T47D (cell line): ENCODE measurements at regions not wholly inside any gene's neighbourhood (a gene's known extent, or its start where the extent isn't known, plus 50 kb on each side); places are given as distances from the start of the nearest gene placed in this dataset.

Experiments
- DNase-seq, 2 experiments: peaks; one replicate each; pipeline versions ENCODE4 v3.0.0 to v3.0.0-alpha.2; 2011 to 2012; ENCODE audit warnings: low read depth in 1 of 2, low spot score in 1 of 2
- JUND ChIP-seq: IDR thresholded peaks from 2 replicates; pipeline ENCODE4 v1.6.1; 2012; ENCODE audit warnings: low read depth
- in situ Hi-C: cut with HindIII; loops from 2 replicates; pipeline ENCODE4 v1.10.0; 2016; ENCODE audit warnings: low sequenced_read_pairs, low pct_unique_long_range_greater_than_20kb

DNA sequence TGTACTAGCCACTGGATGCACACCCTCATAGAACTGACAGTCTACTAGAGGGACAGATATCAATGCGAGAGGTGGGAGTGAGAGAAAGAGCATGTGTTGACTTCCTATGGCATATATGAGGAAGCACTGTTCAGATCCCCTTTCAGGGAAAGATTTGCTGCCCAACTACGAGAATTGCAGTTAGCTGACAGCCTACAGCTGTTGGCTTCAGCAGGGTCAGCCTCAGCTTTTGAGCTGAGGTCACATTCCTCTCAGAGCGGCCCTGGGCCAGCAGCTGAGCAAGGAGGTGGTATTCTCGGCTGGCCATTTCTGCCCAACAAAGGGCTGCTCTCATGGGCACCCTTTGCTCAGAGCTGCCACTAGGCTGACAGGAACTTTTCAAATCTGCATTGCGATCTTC lies 580.2 kb downstream of the MID1IP1 start:
- no peak for DNase-seq
- in situ Hi-C loops = no loop called here
- TF ChIP-seq JUND = no peak

DNA sequence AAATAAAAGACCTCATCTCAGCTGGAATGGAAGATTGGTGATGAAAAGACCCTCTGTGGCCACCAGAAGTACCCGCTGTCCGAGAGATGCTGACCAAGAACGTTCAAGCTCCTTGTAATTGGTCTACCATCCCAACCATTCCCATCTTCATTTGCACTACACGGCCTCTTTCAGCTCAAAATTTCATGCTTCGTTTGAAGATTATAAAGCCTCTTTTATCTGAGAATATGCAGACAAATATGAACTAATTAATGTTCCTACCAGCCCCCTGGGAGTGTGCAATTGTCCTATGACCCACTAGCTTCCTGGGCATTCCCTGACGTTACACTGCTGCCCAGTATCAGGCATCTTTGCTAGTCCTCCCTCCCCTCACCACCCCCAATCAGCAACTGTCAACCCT lies 583.7 kb downstream of the MID1IP1 start:
- DNase-seq = no peak
- in situ Hi-C loops = no loop called here
- no peak for TF ChIP-seq JUND

DNA sequence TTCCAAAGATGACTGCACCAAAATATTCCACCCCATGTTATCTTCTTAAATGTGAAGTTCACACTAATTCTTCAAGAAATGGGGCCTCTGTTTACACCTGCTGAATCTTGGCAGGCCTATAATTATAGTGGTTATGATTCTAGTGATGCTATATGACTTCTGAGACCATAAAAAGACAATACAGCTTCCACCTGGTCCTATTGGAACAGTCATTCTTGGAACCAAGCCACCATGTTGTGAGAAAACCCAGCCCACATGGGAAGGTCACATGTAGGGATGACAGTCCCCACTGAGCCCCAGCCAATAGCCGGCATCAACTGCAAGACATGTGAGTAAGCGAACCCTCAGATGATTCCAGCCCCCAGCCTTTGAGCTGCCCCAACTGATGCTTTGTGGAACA lies 587.5 kb downstream of the MID1IP1 start:
- in situ Hi-C loops = no loop called here
- no peak for TF ChIP-seq JUND
- DNase-seq = no peak

DNA sequence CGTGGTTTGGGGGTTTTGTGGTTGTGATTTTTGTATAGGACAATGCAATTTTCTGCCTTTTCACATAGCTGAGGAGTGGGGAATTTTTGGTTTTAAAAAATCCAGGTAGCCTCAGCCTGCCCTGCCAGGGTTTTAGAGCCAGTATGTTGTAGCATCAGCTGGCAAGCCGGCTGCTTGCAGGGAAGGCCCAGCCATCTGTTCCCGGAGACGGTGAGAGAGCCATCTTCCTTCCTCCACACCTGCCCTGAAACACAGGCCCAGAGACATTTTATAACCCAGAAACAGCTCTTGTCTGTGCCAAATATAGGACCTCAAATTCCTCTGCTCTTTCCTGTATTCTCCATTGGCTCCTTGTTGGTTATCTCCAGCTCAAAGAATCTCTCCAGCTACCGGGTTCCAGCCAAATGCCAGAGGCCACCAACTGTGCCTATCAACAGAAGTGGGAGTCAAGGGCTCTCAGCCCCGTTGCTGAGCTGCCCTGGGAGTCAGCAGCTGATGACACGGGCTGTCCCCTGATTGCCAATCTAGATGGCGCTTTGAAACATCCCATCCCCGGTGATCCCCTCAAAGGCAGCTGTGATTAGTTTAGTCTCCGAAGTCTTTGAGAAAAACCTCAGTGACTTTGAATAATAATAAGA lies 595.2 kb downstream of the MID1IP1 start:
- no peak for DNase-seq
- in situ Hi-C loops = no loop called here

DNA sequence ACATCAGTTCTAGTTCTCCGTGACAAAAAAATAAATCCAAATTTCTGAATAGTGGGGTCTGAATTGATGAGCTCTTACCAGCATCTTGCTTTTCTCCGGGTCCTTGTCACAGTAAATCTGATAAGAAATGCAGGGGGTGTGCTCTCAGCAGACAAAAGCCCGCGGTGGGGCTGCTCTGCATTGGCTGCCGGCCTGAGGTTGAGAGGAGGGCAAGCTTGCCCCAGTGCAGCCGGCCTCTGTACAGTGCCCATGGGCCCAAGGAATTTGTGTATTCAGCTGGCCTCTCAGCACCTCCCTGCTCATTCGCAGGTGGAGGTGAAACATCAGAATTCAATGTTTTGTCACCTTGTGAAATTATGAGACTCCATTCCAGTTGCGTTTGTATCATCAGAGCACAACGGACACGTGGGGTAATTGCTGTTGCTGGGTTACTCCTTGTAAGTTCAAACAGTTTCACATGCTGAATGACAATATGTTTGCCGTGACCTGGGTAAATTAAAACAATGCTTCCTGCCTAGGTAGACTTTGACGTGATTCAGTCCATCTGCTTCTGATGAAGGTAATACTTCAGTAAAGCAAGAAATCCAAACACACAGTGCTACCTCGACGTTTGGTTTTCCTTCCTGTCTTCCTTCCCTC lies 596.4 kb downstream of the MID1IP1 start:
- in situ Hi-C loops = no loop called here
- DNase-seq = no peak
- TF ChIP-seq JUND = no peak

More for the DNA sequence above, 595.2 kb downstream of the MID1IP1 start:
- TF ChIP-seq JUND = no peak

DNA sequence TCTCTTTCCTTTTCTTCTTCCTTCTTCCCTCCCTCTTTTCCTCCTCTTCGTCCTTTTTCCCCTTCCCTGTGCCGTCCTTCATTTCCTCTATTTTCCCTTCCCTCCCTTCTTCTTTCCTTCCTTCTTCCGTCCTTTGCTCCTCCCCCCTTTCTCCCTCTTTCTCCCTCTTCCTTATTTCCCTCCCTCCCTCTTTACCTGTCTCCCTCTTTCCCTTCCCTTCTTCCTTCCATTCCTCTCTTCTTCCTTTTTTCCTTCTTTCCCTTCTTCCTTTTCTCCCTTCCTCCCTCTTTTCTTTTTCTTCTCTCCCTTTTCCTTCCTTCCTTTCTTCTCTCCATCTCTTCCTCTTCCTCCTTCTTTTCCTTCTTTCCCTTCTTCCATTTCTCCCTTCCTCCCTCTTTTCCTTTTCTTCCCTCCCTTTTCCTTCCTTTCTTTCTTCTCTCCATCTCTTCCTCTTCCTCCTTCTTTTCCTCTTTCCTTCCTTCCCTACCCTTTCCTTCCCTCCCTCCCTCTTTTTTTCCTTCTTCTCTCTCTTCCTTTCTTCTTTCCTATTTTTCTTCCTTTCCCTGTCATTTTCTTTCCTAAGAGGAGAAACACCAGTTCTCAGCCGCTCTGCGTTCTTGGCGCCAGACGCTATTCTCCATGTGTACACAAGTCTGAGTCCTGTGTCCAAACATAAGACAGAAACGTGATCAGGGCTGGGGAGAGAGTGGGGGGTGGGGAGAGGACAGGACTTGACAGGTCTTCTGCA lies 597.1 kb downstream of the MID1IP1 start:
- no peak for TF ChIP-seq JUND
- in situ Hi-C loops = no loop called here
- DNase-seq = peak in 1 of 2 experiments; percentile 54

DNA sequence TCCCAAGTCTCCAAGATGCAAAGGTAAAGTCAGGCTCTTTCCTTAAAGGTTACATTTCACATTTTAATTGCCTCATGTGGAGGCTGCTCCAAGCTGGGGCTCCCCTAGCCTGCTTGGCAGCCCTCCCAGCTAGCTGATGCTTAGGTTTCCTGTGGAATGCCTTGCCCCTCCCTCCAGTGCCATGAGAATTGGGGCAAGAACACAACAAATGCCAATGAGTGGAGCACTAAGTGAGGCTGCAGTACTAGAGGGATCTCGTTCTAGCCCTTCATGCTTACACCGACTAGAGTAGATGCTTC lies 597.7 kb downstream of the MID1IP1 start:
- no peak for TF ChIP-seq JUND
- DNase-seq = no peak

DNA sequence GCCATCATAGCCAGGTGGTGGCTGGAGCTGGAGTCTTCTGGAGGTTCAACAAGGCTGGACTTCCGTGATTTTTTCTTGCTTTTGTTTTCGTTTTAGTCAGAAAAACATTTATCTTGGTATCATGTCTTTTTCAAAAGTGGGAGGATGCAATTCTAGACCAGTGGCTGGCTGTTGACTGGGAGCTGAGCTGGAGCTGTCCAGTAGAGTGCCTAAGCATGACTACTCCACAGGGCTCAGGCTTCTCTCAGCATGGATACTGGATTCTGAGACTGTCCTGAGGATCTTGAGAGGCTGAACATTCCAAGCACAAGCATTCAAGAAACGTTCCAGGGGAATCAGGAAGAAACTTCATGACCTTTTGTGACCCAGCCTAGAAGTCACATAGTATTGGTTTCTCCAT lies 598.1 kb downstream of the MID1IP1 start:
- in situ Hi-C loops = no loop called here
- TF ChIP-seq JUND = no peak
- DNase-seq = peak in 1 of 2 experiments; percentile 23

More for the DNA sequence above, 597.7 kb downstream of the MID1IP1 start:
- in situ Hi-C loops = no loop called here

DNA sequence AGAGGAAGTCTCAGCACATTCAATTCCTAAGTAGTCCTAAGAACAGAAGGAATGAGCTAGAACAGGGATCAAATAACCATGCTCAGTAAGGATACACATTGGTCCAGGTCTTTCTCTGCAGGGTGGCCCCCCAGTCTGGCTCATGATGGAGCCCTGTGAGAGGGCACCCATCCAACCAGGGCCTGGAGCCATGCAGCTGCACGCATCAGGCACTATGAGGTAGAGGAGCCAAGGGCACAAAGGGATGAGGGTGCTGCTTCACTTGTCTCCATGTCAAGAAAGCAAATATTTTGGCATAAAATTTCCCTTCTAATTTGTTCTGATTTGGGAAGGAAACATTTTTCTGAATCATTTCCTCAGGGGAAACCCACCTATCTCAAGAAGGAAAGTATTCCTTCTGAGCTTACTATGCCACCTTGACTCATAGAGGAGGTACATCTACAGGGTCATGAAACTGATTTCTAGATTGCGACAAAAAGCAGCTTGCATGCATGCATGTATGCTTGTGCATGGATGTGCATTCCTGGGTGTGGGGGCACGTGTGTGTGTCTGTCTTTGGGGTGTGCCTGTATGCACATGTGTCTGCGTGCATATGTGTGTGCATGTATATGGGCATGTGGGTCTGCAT lies 600.3 kb downstream of the MID1IP1 start:
- no peak for DNase-seq
- TF ChIP-seq JUND = no peak
- in situ Hi-C loops = no loop called here

DNA sequence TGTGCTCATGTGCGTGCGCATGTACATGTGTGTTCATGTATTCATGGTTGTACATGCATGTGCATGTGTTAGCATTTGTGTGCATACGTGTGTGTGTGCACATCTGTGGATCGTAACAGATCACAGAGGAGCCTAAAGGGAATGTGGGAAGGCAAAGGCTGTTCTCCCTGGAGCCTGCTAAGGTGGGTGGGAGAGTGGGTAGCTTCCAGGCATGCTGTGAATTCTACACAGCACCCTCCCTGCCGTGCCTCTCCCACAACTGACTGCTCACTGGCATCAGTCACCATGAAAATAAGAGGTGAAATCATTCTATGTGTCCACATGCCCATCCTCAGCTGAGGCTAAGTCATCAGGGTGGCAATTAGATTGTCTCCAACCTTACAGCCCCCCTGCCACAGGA lies 600.9 kb downstream of the MID1IP1 start:
- no peak for TF ChIP-seq JUND
- DNase-seq = no peak
- in situ Hi-C loops = no loop called here

DNA sequence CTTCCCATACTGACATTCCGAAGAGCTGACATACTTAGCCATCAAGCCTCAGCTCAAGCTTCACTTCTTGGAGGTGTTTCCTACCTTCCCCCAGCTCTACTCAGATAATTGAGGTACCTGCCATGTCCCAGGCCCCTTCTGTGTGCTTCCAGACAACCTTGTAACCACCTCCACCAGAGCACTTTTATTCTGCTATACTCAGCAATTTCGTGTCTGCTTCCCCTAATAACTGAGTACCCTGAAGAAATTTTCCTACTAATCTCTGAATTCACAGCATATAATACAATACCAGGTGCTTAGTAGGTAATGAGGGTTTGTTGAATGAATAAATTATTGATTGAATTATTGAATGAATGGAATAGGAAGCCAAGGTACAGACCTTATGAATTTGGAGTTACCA lies 605.5 kb downstream of the MID1IP1 start:
- DNase-seq = no peak
- TF ChIP-seq JUND = no peak
- in situ Hi-C loops = no loop called here

DNA sequence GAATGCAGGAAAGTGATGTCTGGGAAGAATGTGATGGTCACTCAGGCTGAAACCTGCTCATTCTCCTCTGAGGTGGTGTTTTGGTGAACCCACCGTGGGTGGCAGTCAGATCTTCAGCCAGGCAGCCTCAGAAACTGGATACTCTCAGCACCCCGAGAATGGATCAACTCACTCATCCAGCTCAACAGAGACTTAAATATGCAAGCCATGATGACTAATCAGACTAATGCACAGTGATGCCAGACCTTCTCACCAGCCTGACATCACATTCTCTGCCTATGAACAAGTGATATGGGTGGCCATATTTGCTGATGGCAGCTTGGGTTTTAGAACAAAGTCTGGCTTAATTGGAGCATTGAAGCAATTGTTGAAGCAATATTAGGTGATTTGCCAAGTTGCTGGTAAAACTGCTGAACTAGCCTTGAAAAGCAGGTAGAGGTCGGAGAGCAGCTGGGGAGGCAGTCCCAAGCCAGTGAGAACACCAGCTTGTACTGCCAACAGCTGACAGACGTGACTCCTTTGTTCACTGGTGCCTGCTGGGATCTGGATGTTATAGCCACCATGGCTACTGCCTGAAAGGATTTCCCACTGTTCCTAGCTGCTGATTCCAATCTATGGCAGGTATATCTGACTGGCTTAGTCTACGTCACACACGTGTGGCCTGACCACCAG lies 608.1 kb downstream of the MID1IP1 start:
- TF ChIP-seq JUND = no peak
- DNase-seq = no peak
- in situ Hi-C loops = no loop called here

DNA sequence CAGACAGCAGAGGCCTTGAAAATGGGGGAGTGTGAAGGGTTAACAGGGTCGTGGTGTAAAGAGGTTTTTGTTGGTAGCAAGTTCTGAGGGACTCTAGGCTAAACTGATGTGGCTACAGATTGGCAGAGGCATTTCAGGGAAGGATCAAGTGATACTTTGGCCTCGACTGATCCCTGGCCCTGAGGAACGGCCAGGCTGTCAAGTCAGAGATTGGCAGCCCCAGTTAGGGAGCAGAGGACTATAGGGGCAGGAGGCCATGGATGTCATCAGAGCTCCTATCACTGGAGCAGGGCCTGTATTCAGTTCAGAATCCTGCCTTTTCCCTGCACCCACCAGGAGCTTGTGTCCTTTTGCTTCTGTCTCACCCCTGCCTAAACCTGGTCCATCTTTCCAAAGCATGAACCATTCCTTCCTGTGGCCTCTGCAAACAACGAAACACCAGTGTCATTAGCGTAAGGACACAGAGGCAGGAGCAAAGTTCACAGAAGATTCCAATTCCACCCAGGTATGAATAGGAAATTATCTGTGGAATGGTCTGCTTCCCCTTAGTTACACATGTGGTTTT lies 613.1 kb downstream of the MID1IP1 start:
- no peak for DNase-seq
- in situ Hi-C loops = no loop called here
- no peak for TF ChIP-seq JUND
